WTC11 (cell line): ENCODE measurements at regions not wholly inside any gene's neighbourhood (a gene's known extent, or its start where the extent isn't known, plus 50 kb on each side); places are given as distances from the start of the nearest gene placed in this dataset.

Experiments used
- NR3C1 ChIP-seq: sonication (generic); formaldehyde crosslinking; conservative IDR thresholded peaks from 2 replicates; pipeline ENCODE4 v1.8.1; 2023; ENCODE audit warnings: low read depth, mild to moderate bottlenecking, missing genetic modification reagents
- TF ChIP-seq, protein P1 (sequence below): sonication (generic); formaldehyde crosslinking; IDR thresholded peaks from 2 replicates; pipeline ENCODE4 v1.8.1; 2023; ENCODE audit warnings: mild to moderate bottlenecking, missing genetic modification reagents

GRCh38 chr5:152046361-152046760 is 121.7 kb upstream of the GLRA1 start:
- TF ChIP-seq, protein P1, sequence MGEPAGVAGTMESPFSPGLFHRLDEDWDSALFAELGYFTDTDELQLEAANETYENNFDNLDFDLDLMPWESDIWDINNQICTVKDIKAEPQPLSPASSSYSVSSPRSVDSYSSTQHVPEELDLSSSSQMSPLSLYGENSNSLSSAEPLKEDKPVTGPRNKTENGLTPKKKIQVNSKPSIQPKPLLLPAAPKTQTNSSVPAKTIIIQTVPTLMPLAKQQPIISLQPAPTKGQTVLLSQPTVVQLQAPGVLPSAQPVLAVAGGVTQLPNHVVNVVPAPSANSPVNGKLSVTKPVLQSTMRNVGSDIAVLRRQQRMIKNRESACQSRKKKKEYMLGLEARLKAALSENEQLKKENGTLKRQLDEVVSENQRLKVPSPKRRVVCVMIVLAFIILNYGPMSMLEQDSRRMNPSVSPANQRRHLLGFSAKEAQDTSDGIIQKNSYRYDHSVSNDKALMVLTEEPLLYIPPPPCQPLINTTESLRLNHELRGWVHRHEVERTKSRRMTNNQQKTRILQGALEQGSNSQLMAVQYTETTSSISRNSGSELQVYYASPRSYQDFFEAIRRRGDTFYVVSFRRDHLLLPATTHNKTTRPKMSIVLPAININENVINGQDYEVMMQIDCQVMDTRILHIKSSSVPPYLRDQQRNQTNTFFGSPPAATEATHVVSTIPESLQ = no peak
- TF ChIP-seq NR3C1 (CRISPR knock-in tag) = no peak
